LNCaP clone FGC (cell line): ENCODE measurements at regions not wholly inside any gene's neighbourhood (a gene's known extent, or its start where the extent isn't known, plus 50 kb on each side); places are given as distances from the start of the nearest gene placed in this dataset.

Experiments
- DNase-seq: peaks from one replicate; pipeline ENCODE4 v3.0.0-alpha.2; 2011; ENCODE audit warnings: low read depth
- H3K4me3 ChIP-seq: 2 replicates; pipeline ENCODE4 v1.5.1; 2011; ENCODE audit warnings: mild to moderate bottlenecking, low read depth, low read length, control low read depth
- CTCF ChIP-seq: IDR thresholded peaks from 2 replicates; pipeline ENCODE4 v1.5.1; 2012; ENCODE audit warnings: mild to moderate bottlenecking; ENCODE audit not compliant: control insufficient read depth, insufficient read depth; ENCODE audit errors: extremely low read depth

GRCh38 chr2:14127765-14128164, 504.8 kb upstream of the LRATD1 start:
- no peak for TF ChIP-seq CTCF
- no peak for DNase-seq
- no peak overlapping the region for H3K4me3 ChIP-seq

- TF ChIP-seq CTCF, result no peak
- DNase-seq, result no peak
- no peak overlapping the region for H3K4me3 ChIP-seq
Observed at GRCh38 chr2:14132386-14132785, 500.1 kb upstream of the LRATD1 start.

GRCh38 chr2:14134771-14135170, 497.7 kb upstream of the LRATD1 start:
- no peak for DNase-seq
- TF ChIP-seq CTCF, result no peak
- no peak overlapping the region for H3K4me3 ChIP-seq

GRCh38 chr2:14136030-14136429, 496.5 kb upstream of the LRATD1 start:
- no peak for DNase-seq
- TF ChIP-seq CTCF, result no peak
- H3K4me3 ChIP-seq, result no peak overlapping the region

- no peak for DNase-seq
- no peak overlapping the region for H3K4me3 ChIP-seq
- peak; percentile 59 for TF ChIP-seq CTCF
Observed at GRCh38 chr2:14137643-14138042, 494.9 kb upstream of the LRATD1 start.

- TF ChIP-seq CTCF, result no peak
- no peak overlapping the region for H3K4me3 ChIP-seq
- DNase-seq, result no peak
Observed at GRCh38 chr2:14140009-14140550, 492.4 kb upstream of the LRATD1 start.

GRCh38 chr2:14143435-14143834, 489.1 kb upstream of the LRATD1 start:
- no peak for TF ChIP-seq CTCF
- no peak for DNase-seq
- H3K4me3 ChIP-seq, result no peak overlapping the region
